22Rv1 (cell line): ENCODE measurements at regions not wholly inside any gene's neighbourhood (a gene's known extent, or its start where the extent isn't known, plus 50 kb on each side); places are given as distances from the start of the nearest gene placed in this dataset.

Source experiments
- H3K27ac ChIP-seq: fragments of 450-650 bp; 2 replicates; pipeline ENCODE4 v1.5.1; 2017
- CTCF ChIP-seq: fragments of 450-650 bp; IDR thresholded peaks from 2 replicates; pipeline ENCODE4 v1.5.1; 2017; ENCODE audit warnings: mild to moderate bottlenecking
- ZFX ChIP-seq: fragments of 450-650 bp; IDR thresholded peaks from 2 replicates; pipeline ENCODE4 v1.6.1; 2017; ENCODE audit warnings: antibody characterized with exemption, borderline replicate concordance

GRCh38 chr18:43170586-43170985 is 55.1 kb upstream of the RIT2 start:
- TF ChIP-seq ZFX, result no peak
- TF ChIP-seq CTCF, result no peak; the same call in 1 of the 2 replicates
- no peak overlapping the region for H3K27ac ChIP-seq
